SU-DHL-6 (cell line): ENCODE measurements at regions not wholly inside any gene's neighbourhood (a gene's known extent, or its start where the extent isn't known, plus 50 kb on each side); places are given as distances from the start of the nearest gene placed in this dataset.

Source experiments
- H2AFZ ChIP-seq: fragments of 200-600 bp; sonication (generic); 2 replicates; pipeline ENCODE4 v1.6.1; 2014; ENCODE audit warnings: low read depth, mild to moderate bottlenecking, moderate library complexity, mixed read lengths, antibody characterized with exemption, low read length; ENCODE audit not compliant: severe bottlenecking
- H3F3A ChIP-seq: fragments of 200-600 bp; shearing (Covaris generic); 2 replicates; pipeline ENCODE4 v1.6.0; 2016; ENCODE audit warnings: antibody characterized with exemption, mild to moderate bottlenecking; ENCODE audit not compliant: insufficient read depth
- H3K27ac ChIP-seq: fragments of 200-600 bp; sonication (generic); 2 replicates; pipeline ENCODE4 v1.5.1; 2016; ENCODE audit warnings: low read depth, mild to moderate bottlenecking, low read length, moderate library complexity, mixed read lengths
- H3K27me3 ChIP-seq: fragments of 200-600 bp; sonication (generic), shearing (Covaris generic); 2 replicates; pipeline ENCODE4 v1.6.0; 2014; ENCODE audit warnings: mild to moderate bottlenecking, low read length
- H3K36me3 ChIP-seq: fragments of 200-600 bp; sonication (generic); 2 replicates; pipeline ENCODE4 v1.6.1; 2014; ENCODE audit warnings: mild to moderate bottlenecking, low read length, mixed read lengths
- H3K4me2 ChIP-seq: fragments of 300-600, 200-600 bp; shearing (Covaris generic), sonication (generic); 2 replicates; pipeline ENCODE4 v1.6.0; 2014; ENCODE audit warnings: low read length, low read depth, mild to moderate bottlenecking; ENCODE audit not compliant: poor library complexity, severe bottlenecking
- H3K4me3 ChIP-seq: fragments of 200-600 bp; sonication (generic); 2 replicates; pipeline ENCODE4 v1.5.1; 2014; ENCODE audit warnings: antibody characterized with exemption, low read length, mild to moderate bottlenecking, mixed read lengths; ENCODE audit not compliant: insufficient read depth, poor library complexity, severe bottlenecking
- H3K79me2 ChIP-seq: fragments of 200-600 bp; sonication (generic); 2 replicates; pipeline ENCODE4 v1.6.1; 2014; ENCODE audit warnings: mild to moderate bottlenecking, low read length, moderate library complexity; ENCODE audit not compliant: insufficient read depth
- H3K9ac ChIP-seq: fragments of 200-600 bp; sonication (generic); 2 replicates; pipeline ENCODE4 v1.7.0; 2014; ENCODE audit warnings: mild to moderate bottlenecking, low read length
- H3K9me2 ChIP-seq: fragments of 200-600 bp; sonication (generic); replicated peaks from 2 replicates; pipeline ENCODE4 v1.6.1; 2014; ENCODE audit warnings: low read length; ENCODE audit not compliant: insufficient read depth
- H3K9me3 ChIP-seq: fragments of 200-600 bp; sonication (generic); 2 replicates; pipeline ENCODE4 v1.6.1; 2014; ENCODE audit warnings: low read length, mixed read lengths; ENCODE audit not compliant: insufficient read depth
- H4K20me1 ChIP-seq: fragments of 200-600 bp; sonication (generic); 2 replicates; pipeline ENCODE4 v1.6.1; 2014; ENCODE audit warnings: low read depth, mild to moderate bottlenecking, antibody characterized with exemption, low read length, moderate library complexity, mixed read lengths
- EZH2phosphoT487 ChIP-seq: fragments of 200-600 bp; sonication (generic), shearing (Covaris generic); conservative IDR thresholded peaks from 2 replicates; pipeline ENCODE4 v1.6.1; 2018; ENCODE audit warnings: mild to moderate bottlenecking, antibody characterized with exemption, low read length, moderate library complexity, mixed read lengths
- TF ChIP-seq, protein P1 (sequence below): fragments of 200-600 bp; sonication (generic); IDR thresholded peaks from one replicate; pipeline ENCODE4 v1.5.1; 2017; ENCODE audit warnings: antibody characterized with exemption, mild to moderate bottlenecking, low read length, moderate library complexity; ENCODE audit not compliant: insufficient read depth, poor library complexity, severe bottlenecking

DNA sequence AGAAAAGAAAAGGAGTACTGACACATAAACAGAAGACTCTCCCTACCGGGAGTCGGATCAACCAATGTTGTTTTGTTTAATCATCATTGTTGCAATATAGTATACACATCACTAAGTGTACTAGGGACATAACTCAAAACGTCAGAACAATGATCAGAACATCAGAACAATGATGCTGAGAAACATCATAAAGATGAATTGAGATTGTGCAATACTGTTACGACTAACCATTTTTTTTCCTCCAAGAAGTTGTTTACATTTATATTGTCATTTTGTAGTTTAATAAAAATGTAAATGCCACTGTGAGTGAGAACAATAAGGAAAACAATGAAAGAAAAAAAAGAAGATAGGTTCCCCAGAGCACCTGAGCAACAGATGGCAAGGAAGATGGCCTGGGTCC, 663.1 kb upstream of the PCDH15 start:
- H3F3A ChIP-seq = no peaks in the 10 kb centered on the region
- H3K9me2 ChIP-seq = no peaks in the 10 kb centered on the region
- H3K79me2 ChIP-seq = no peaks in the 10 kb centered on the region
- no peaks in the 10 kb centered on the region for H3K9me3 ChIP-seq
- H3K36me3 ChIP-seq = no peaks in the 10 kb centered on the region
- H3K9ac ChIP-seq = no peak overlapping the region
- H3K4me3 ChIP-seq = no peak overlapping the region
- no peak for TF ChIP-seq EZH2phosphoT487
- TF ChIP-seq, protein P1, sequence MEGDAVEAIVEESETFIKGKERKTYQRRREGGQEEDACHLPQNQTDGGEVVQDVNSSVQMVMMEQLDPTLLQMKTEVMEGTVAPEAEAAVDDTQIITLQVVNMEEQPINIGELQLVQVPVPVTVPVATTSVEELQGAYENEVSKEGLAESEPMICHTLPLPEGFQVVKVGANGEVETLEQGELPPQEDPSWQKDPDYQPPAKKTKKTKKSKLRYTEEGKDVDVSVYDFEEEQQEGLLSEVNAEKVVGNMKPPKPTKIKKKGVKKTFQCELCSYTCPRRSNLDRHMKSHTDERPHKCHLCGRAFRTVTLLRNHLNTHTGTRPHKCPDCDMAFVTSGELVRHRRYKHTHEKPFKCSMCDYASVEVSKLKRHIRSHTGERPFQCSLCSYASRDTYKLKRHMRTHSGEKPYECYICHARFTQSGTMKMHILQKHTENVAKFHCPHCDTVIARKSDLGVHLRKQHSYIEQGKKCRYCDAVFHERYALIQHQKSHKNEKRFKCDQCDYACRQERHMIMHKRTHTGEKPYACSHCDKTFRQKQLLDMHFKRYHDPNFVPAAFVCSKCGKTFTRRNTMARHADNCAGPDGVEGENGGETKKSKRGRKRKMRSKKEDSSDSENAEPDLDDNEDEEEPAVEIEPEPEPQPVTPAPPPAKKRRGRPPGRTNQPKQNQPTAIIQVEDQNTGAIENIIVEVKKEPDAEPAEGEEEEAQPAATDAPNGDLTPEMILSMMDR = no peak
- H3K27ac ChIP-seq = no peak overlapping the region
- H2AFZ ChIP-seq = no peak overlapping the region
- no peaks in the 10 kb centered on the region; the same call in 1 of the 2 replicates for H4K20me1 ChIP-seq
- no peaks in the 10 kb centered on the region for H3K27me3 ChIP-seq
- H3K4me2 ChIP-seq = no peak overlapping the region

DNA sequence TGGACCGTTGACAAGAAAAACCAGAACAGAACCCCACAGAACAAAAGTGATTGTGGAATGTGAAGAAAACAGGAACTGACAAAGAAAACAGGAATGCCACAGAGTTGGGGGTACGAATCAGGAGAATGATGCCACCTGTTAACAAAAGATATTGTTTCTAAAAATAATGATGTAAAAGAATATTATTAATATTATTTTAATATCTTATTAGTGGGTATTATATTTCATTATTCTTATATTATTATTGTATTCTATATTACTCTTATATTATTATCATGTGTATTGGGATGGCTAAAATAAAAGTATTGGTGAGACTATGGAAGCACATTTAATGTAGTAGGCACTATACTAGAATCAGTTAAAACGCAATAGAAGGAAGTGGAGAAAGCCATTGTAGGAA, 659.0 kb upstream of the PCDH15 start:
- Histone ChIP-seq H2AFZ (no peak overlapping the region), H3K27ac (no peak overlapping the region), H3K9me2 (no peaks in the 10 kb centered on the region), H3K27me3 (no peaks in the 10 kb centered on the region), H3K9me3 (no peaks in the 10 kb centered on the region), H3K9ac (no peak overlapping the region), H3K36me3 (no peaks in the 10 kb centered on the region), H4K20me1 (no peaks in the 10 kb centered on the region), H3K4me3 (no peak overlapping the region), H3F3A (no peaks in the 10 kb centered on the region), H3K79me2 (no peaks in the 10 kb centered on the region), H3K4me2 (no peak overlapping the region)
- no peak for TF ChIP-seq EZH2phosphoT487
- TF ChIP-seq, protein P1 = no peak

DNA sequence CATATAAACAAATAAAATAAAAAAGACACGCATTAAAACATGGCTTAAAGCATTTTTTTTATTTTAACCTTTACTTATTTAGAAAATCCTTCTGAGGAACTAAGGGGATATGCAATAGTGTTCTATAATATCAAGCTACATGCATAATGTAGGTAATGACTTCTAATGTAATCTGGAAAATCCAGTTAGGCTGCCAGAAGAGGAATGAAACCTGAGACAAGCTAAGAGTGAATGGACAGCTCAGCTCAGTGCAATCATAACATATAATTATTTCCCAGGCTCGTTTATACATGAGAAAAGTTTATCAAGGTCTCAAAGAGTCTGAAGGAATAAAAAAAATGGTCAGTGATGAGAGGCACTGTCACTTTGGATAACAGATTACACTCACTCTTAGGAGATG, 649.0 kb upstream of the PCDH15 start:
- no peak overlapping the region for H3K9ac ChIP-seq
- H2AFZ ChIP-seq = no peak overlapping the region
- no peaks in the 10 kb centered on the region for H3K27me3 ChIP-seq
- TF ChIP-seq EZH2phosphoT487 = no peak
- TF ChIP-seq, protein P1 = no peak
- H3K27ac ChIP-seq = no peak overlapping the region
- H3K4me2 ChIP-seq = no peak overlapping the region
- H3K79me2 ChIP-seq = no peaks in the 10 kb centered on the region
- no peaks in the 10 kb centered on the region for H3K9me3 ChIP-seq
- no peaks in the 10 kb centered on the region for H3K9me2 ChIP-seq
- no peaks in the 10 kb centered on the region for H4K20me1 ChIP-seq
- no peak overlapping the region for H3K4me3 ChIP-seq
- no peaks in the 10 kb centered on the region for H3K36me3 ChIP-seq
- no peaks in the 10 kb centered on the region for H3F3A ChIP-seq
